Neural crest cell (in vitro differentiated cells): ENCODE measurements at regions not wholly inside any gene's neighbourhood (a gene's known extent, or its start where the extent isn't known, plus 50 kb on each side); places are given as distances from the start of the nearest gene placed in this dataset.

Source experiments
- DNase-seq: peaks from one replicate; pipeline ENCODE4 v3.0.0; 2021; ENCODE audit warnings: low read depth, mixed read lengths, low spot score
- H3K27ac Mint-ChIP-seq: one replicate; pipeline ENCODE4 v1.8.0; 2021; ENCODE audit warnings: mild to moderate bottlenecking, mixed read lengths; ENCODE audit not compliant: unreplicated experiment
- H3K27me3 Mint-ChIP-seq: 2 replicates; pipeline ENCODE4 v1.8.0; 2021; ENCODE audit warnings: low read depth, mild to moderate bottlenecking, mixed read lengths
- H3K36me3 Mint-ChIP-seq: 2 replicates; pipeline ENCODE4 v1.8.0; 2021; ENCODE audit warnings: low read depth, mild to moderate bottlenecking, mixed read lengths
- H3K4me1 Mint-ChIP-seq: 2 replicates; pipeline ENCODE4 v1.8.0; 2021; ENCODE audit warnings: mixed read lengths
- H3K4me3 Mint-ChIP-seq: one replicate; pipeline ENCODE4 v1.8.0; 2021; ENCODE audit warnings: mild to moderate bottlenecking, mixed read lengths
- H3K9me3 Mint-ChIP-seq: 2 replicates; pipeline ENCODE4 v1.8.0; 2021; ENCODE audit warnings: mixed read lengths
- CTCF ChIP-seq: fragments of 200-600 bp; sonication (generic); conservative IDR thresholded peaks from 2 replicates; pipeline ENCODE4 v1.5.0; 2021; ENCODE audit warnings: antibody characterized with exemption, mild to moderate bottlenecking

GRCh38 chr2:239454507-239454906 lies 53.7 kb upstream of the HDAC4 start:
- Mint-ChIP-seq H3K4me1 (peaks cover 1% of the 10 kb centered on the region), H3K9me3 (peaks cover 14% of the 10 kb centered on the region), H3K36me3 (peaks cover 10% of the 10 kb centered on the region)

More at GRCh38 chr2:239454507-239454906, 53.7 kb upstream of the HDAC4 start:
- DNase-seq = no peak
- H3K27ac Mint-ChIP-seq = no peak overlapping the region
- no peak overlapping the region for H3K4me3 Mint-ChIP-seq
- no peak for TF ChIP-seq CTCF
- H3K27me3 Mint-ChIP-seq = peaks cover 3% of the 10 kb centered on the region
